ENCODE measurements at regions not wholly inside any gene's neighbourhood (a gene's known extent, or its start where the extent isn't known, plus 50 kb on each side); places are given as distances from the start of the nearest gene placed in this dataset.

DNA sequence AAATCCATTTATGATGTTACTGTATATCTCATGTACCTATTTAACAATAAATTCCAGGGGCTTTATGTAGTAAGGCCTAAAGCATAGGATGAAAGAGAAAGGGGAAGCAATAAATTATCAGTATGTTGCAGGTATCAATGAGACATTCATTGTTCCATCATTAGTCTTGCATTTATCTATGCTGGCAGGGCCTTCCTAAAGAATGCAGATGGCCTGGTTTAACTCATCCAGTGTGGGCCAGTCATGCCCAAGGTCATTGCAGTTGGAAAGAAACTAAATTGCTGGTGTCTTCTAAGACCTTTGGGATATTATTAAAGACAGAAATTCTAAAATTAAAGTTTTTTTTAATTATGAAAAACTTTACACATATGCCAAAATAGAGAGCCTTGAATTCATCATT lies 98.3 kb downstream of the AVPR1A start:
- TF ChIP-seq, protein P1, sequence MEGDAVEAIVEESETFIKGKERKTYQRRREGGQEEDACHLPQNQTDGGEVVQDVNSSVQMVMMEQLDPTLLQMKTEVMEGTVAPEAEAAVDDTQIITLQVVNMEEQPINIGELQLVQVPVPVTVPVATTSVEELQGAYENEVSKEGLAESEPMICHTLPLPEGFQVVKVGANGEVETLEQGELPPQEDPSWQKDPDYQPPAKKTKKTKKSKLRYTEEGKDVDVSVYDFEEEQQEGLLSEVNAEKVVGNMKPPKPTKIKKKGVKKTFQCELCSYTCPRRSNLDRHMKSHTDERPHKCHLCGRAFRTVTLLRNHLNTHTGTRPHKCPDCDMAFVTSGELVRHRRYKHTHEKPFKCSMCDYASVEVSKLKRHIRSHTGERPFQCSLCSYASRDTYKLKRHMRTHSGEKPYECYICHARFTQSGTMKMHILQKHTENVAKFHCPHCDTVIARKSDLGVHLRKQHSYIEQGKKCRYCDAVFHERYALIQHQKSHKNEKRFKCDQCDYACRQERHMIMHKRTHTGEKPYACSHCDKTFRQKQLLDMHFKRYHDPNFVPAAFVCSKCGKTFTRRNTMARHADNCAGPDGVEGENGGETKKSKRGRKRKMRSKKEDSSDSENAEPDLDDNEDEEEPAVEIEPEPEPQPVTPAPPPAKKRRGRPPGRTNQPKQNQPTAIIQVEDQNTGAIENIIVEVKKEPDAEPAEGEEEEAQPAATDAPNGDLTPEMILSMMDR (IDR thresholded peaks at IDR 0.05; ENCODE audit: unreplicated experiment) = no peak
- no peak for DNase-seq (ENCODE audit: low spot score, unreplicated experiment)
- no peak overlapping the region for H3K4me3 Mint-ChIP-seq (ENCODE audit: low read depth)
- H3K27me3 Mint-ChIP-seq = no peaks in the 10 kb centered on the region
- H3K4me1 Mint-ChIP-seq (ENCODE audit: low read depth) = no peaks in the 10 kb centered on the region
- H3K36me3 Mint-ChIP-seq (ENCODE audit: insufficient read depth) = no peaks in the 10 kb centered on the region
- no peak overlapping the region for H3K27ac Mint-ChIP-seq
- no peaks in the 10 kb centered on the region for H3K9me3 Mint-ChIP-seq (ENCODE audit: low read depth)

- no peak overlapping the region for H3K4me3 Mint-ChIP-seq (ENCODE audit: low read depth)
- no peak for DNase-seq (ENCODE audit: low spot score, unreplicated experiment)
- no peaks in the 10 kb centered on the region for H3K4me1 Mint-ChIP-seq (ENCODE audit: low read depth)
- H3K9me3 Mint-ChIP-seq (ENCODE audit: low read depth) = no peaks in the 10 kb centered on the region
- no peaks in the 10 kb centered on the region for H3K27me3 Mint-ChIP-seq
- H3K27ac Mint-ChIP-seq = no peak overlapping the region
- no peaks in the 10 kb centered on the region for H3K36me3 Mint-ChIP-seq (ENCODE audit: insufficient read depth)
- TF ChIP-seq, protein P1 (IDR thresholded peaks at IDR 0.05; ENCODE audit: unreplicated experiment) = no peak
Observed at GRCh38 chr12:63047146-63047545, 103.9 kb downstream of the AVPR1A start.

- TF ChIP-seq, protein P1 (IDR thresholded peaks at IDR 0.05; ENCODE audit: unreplicated experiment) = no peak
- Mint-ChIP-seq H3K27ac (peak overlapping the region; percentile 8), H3K27me3 (no peaks in the 10 kb centered on the region), H3K9me3 (ENCODE audit: low read depth) (no peaks in the 10 kb centered on the region), H3K4me1 (ENCODE audit: low read depth) (no peaks in the 10 kb centered on the region), H3K36me3 (ENCODE audit: insufficient read depth) (no peaks in the 10 kb centered on the region), H3K4me3 (ENCODE audit: low read depth) (no peak overlapping the region)
- no peak for DNase-seq (ENCODE audit: low spot score, unreplicated experiment)
Observed at GRCh38 chr12:63045020-63045860, 105.8 kb downstream of the AVPR1A start.

DNA sequence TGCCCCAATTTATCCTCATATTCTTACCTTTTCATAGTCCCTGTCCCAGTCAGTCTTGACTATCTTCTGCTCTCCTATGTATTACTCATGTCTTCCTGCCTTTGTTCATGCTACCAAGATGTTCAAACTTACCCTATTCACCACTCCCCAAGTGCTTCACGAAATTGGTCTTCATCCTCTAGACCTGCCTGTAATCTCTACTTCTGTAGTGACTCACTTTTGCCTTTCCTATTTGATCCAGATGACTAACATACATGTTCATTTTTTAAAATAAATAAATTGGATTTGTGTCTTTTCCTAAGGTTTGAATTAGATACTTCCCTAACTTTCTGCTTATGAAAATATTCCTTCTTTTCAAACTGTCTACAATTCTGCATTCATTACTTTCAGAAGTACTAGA lies 107.7 kb upstream of the PPM1H start:
- H3K4me1 Mint-ChIP-seq (ENCODE audit: low read depth) = no peaks in the 10 kb centered on the region
- DNase-seq (ENCODE audit: low spot score, unreplicated experiment) = no peak
- H3K27me3 Mint-ChIP-seq = peaks cover 2% of the 10 kb centered on the region
- no peaks in the 10 kb centered on the region for H3K9me3 Mint-ChIP-seq (ENCODE audit: low read depth)
- H3K4me3 Mint-ChIP-seq (ENCODE audit: low read depth) = no peak overlapping the region
- H3K27ac Mint-ChIP-seq = no peak overlapping the region
- no peaks in the 10 kb centered on the region for H3K36me3 Mint-ChIP-seq (ENCODE audit: insufficient read depth)
- TF ChIP-seq, protein P1 (IDR thresholded peaks at IDR 0.05; ENCODE audit: unreplicated experiment) = no peak

DNA sequence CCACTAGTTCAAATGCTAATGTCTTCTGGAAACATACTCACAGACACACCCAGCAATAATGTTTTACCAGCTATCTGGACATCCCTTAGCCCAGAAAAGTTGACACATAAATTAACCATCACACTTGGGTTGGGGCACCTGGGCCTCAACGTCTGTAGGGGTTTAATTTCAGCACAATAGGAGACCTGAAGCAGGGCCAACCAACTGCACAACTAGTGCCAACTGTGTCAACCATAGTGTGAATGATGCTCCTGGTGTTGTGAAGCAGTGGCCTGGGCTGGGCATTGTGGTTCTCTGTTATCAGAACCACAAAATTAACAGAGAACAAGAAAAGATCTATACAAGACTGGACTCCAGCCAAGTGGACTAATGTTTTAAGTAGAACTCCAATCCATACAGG lies 106.7 kb upstream of the PPM1H start:
- DNase-seq (ENCODE audit: low spot score, unreplicated experiment) = no peak
- Mint-ChIP-seq H3K27me3 (peaks cover 7% of the 10 kb centered on the region), H3K9me3 (ENCODE audit: low read depth) (no peaks in the 10 kb centered on the region), H3K27ac (no peak overlapping the region), H3K36me3 (ENCODE audit: insufficient read depth) (no peaks in the 10 kb centered on the region), H3K4me1 (ENCODE audit: low read depth) (no peaks in the 10 kb centered on the region), H3K4me3 (ENCODE audit: low read depth) (no peak overlapping the region)
- TF ChIP-seq, protein P1 (IDR thresholded peaks at IDR 0.05; ENCODE audit: unreplicated experiment) = no peak

Measured in progenitor cell of endocrine pancreas (in vitro differentiated cells).